GM12873 (cell line): ENCODE measurements at regions not wholly inside any gene's neighbourhood (a gene's known extent, or its start where the extent isn't known, plus 50 kb on each side); places are given as distances from the start of the nearest gene placed in this dataset.

Experiments
- TF ChIP-seq, protein P1 (sequence below): IDR thresholded peaks from 2 replicates; pipeline ENCODE4 v1.5.1; 2012; ENCODE audit warnings: low read depth, mild to moderate bottlenecking, moderate library complexity, low read length, control low read depth; ENCODE audit not compliant: insufficient read depth; ENCODE audit errors: missing control alignments

DNA sequence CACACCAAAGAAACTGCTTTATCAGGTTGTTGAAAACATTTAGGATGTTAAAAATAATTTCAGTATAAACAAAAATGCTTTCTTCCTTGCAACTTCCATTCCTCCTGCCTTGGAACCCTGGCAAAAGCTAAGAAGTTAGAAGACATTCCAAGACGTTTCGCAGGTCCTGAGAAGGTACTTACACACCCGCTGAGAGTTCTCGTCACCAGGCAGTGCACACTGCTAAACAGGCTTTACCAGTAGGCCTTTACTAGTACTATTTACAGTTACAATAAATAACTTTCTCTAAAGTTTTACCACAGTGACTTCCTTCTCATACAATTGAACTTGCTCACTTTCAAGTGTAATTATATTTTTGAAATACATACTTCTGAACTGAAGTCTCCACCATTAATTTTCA is 81.4 kb upstream of the RPS6KA2 start:
- TF ChIP-seq, protein P1, sequence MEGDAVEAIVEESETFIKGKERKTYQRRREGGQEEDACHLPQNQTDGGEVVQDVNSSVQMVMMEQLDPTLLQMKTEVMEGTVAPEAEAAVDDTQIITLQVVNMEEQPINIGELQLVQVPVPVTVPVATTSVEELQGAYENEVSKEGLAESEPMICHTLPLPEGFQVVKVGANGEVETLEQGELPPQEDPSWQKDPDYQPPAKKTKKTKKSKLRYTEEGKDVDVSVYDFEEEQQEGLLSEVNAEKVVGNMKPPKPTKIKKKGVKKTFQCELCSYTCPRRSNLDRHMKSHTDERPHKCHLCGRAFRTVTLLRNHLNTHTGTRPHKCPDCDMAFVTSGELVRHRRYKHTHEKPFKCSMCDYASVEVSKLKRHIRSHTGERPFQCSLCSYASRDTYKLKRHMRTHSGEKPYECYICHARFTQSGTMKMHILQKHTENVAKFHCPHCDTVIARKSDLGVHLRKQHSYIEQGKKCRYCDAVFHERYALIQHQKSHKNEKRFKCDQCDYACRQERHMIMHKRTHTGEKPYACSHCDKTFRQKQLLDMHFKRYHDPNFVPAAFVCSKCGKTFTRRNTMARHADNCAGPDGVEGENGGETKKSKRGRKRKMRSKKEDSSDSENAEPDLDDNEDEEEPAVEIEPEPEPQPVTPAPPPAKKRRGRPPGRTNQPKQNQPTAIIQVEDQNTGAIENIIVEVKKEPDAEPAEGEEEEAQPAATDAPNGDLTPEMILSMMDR: no peak

DNA sequence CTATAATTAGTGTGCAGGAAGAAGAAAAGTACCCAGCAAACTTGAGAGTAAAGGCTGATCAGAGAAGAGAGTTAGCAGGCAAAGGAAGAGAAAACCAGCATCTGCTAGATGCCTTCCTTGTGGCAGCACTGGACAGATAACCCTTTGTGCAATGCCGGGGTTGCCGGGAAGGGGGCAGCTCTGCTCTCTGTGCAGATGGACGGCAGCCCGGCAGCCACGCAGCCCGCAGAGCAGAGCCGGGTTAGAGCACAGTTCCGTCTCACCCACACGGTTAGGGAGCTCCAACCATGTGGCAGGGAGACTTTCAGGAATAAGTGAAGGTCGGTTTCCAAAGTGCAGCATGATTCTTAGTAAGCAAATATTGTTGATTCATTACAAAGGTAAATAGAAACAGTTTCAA is 80.0 kb upstream of the RPS6KA2 start:
- TF ChIP-seq, protein P1: peak; percentile 59

DNA sequence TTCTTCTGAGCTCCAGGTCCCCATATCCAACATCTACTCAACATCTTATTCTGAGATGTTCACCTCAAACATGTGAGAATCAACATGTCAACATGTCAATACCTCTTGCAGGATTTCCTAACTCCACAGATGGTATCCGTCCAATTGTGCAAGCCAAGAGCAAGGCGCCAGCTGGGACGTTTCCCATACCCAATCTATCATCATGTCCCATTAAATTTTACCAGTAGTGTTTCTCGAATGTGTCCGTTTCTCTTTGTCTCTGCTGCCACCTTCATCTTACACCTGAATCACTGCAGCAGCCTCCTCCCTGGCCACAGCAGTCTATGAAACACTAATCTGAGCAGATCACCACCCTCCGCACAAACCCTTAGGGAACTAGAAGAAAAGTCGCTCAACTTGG is 78.0 kb upstream of the RPS6KA2 start:
- TF ChIP-seq, protein P1: no peak

DNA sequence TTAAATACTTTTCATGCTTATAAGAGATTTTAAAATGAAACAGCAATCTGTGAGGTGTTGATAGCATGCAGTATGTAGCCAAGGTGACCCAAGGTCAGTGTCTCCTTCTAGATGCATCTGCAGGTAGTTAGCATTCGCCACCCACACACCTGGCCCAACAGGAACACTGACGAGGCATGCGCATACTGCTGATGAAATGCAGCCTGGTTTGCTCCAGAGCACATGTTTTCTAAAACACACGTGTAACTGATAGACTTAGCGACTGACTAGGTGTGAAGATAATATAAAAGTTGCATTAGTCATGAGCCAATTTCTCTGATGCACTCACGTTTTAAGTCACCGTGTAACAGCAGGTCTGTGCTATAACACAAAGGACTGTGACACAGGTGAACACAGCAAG is 77.1 kb upstream of the RPS6KA2 start:
- TF ChIP-seq, protein P1: no peak

DNA sequence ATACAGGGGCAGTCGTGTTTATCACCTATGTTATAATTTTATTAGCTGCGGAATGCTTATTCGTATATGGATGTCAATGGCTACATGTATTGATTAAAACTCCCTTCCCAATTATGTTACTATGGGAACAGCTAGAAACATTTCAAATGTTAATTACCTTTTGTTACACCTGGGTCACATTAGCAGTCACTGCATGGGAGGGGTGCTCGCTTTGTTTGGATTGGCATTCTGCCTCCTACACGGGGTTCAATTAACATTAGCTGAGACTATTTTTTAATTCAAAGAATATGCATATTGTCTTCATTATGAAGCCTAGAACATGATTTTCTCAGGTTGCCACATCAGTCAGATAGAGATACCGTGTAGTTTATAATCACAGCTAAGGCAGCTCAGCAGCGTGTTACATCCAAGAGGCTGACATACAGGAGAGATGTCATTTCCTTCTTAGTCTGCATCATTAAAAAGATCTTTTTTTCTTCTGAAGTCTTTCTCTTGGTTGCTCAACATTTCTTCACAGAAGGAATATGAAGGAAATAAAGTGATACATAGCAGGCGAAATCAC is 76.2 kb upstream of the RPS6KA2 start:
- TF ChIP-seq, protein P1: no peak

DNA sequence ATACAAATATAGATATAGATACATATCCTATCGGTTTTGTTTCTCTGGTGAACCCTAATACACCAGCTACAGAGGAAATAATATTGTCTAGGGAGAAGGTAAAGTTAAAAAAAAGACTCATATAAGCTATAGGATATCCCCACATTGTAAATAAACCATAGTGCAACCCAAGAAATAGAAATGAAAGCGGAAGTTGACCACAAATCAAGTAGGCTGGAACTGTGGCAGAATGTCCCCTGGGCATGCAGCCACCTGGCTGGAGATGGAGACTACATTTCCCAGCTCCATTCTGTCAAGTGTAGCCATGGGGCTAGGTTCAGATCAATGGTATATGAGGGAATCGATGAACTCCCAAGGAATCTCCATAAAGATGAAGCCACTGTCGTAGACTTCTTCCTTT is 70.1 kb upstream of the RPS6KA2 start:
- TF ChIP-seq, protein P1: no peak

DNA sequence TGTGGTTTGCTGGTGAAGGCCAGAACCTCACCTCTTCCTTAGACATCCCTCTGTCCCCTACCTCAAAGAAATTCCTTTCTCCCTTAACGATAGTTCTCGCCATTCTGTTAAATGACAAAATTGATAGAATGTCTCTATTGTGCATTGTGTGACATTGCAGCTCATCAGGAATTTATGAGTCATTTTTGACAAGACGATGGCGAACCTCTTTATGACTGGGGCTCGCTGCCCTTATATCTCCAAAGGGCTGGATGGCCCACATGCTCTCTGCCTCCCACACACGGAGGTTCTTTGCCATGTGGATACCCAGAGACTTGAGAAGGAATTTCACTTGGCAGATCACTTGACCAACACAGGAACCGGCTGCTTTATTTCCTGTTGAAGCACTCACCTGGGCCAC is 66.8 kb upstream of the RPS6KA2 start:
- TF ChIP-seq, protein P1: no peak
